PC-9 (cell line): ENCODE measurements at regions not wholly inside any gene's neighbourhood (a gene's known extent, or its start where the extent isn't known, plus 50 kb on each side); places are given as distances from the start of the nearest gene placed in this dataset.

ENCODE experiments used
- BruUV-seq: library from RNA; stranded (reverse); fragments of 400-500 nt; replicated peaks from 2 replicates; lab custom pipeline; 2021; lab: Mats Ljungman, UMichigan
- CTCF ChIA-PET: fragments of 300-600 bp; sonication (Branson Sonifier 250); formaldehyde crosslinking; loops from one replicate; lab custom pipeline; 2022; ENCODE audit warnings: antibody characterized with exemption; lab: Charles Lee
- POLR2A ChIA-PET: fragments of 300-600 bp; sonication (Branson Sonifier 250); formaldehyde crosslinking; loops from one replicate; lab custom pipeline; 2022; ENCODE audit warnings: antibody characterized with exemption; ENCODE audit not compliant: unreplicated experiment; lab: Charles Lee
- DNase-seq, 2 experiments: peaks; one replicate each; pipeline versions ENCODE4 v3.0.0 to v3.0.0-alpha.2; 2015 to 2022; ENCODE audit warnings: mixed read lengths in 1 of 2
- H2AFZ ChIP-seq: fragments of 200-600 bp; sonication (generic); 2 replicates; pipeline ENCODE4 v1.8.1; 2017; ENCODE audit warnings: antibody characterized with exemption
- H3F3A ChIP-seq: fragments of 200-600 bp; sonication (generic); 2 replicates; pipeline ENCODE4 v1.8.1; 2017; ENCODE audit warnings: antibody characterized with exemption, mild to moderate bottlenecking, low read depth; ENCODE audit not compliant: insufficient read depth
- H3K27ac ChIP-seq: fragments of 200-600 bp; sonication (generic); 2 replicates; pipeline ENCODE4 v1.6.1; 2016; ENCODE audit warnings: mixed run types
- H3K27me3 ChIP-seq: fragments of 200-600 bp; sonication (generic); 2 replicates; pipeline ENCODE4 v1.6.1; 2016; ENCODE audit warnings: low read depth, mixed run types; ENCODE audit not compliant: insufficient read depth
- H3K36me3 ChIP-seq: fragments of 200-600 bp; sonication (generic); 2 replicates; pipeline ENCODE4 v1.6.1; 2016; ENCODE audit warnings: low read depth, mixed run types
- H3K4me1 ChIP-seq: fragments of 200-600 bp; sonication (generic); replicated peaks from 2 replicates; pipeline ENCODE4 v1.6.1; 2016; ENCODE audit warnings: mixed run types; ENCODE audit not compliant: insufficient read depth
- H3K4me2 ChIP-seq: fragments of 200-600 bp; sonication (generic); 2 replicates; pipeline ENCODE4 v1.6.1; 2017; ENCODE audit warnings: mixed run types
- H3K4me3 ChIP-seq: fragments of 200-600 bp; sonication (generic); 2 replicates; pipeline ENCODE4 v1.6.1; 2016; ENCODE audit warnings: mixed run types
- H3K79me2 ChIP-seq: fragments of 200-600 bp; sonication (generic); 2 replicates; pipeline ENCODE4 v1.6.1; 2017; ENCODE audit warnings: low read depth, mixed run types
- H3K9me2 ChIP-seq: fragments of 200-600 bp; sonication (generic); 2 replicates; pipeline ENCODE4 v1.8.1; 2017; ENCODE audit warnings: mild to moderate bottlenecking; ENCODE audit not compliant: insufficient read depth
- H3K9me3 ChIP-seq: fragments of 200-600 bp; sonication (generic); 2 replicates; pipeline ENCODE4 v1.8.1; 2016; ENCODE audit warnings: low read depth; ENCODE audit not compliant: insufficient read depth
- H4K20me1 ChIP-seq: fragments of 200-600 bp; sonication (generic); 2 replicates; pipeline ENCODE4 v1.8.1; 2017; ENCODE audit not compliant: insufficient read depth
- CTCF ChIP-seq: fragments of 200-600 bp; sonication (generic); conservative IDR thresholded peaks from 2 replicates; pipeline ENCODE4 v1.6.1; 2017; ENCODE audit warnings: mixed run types, antibody characterized with exemption, mild to moderate bottlenecking, moderate library complexity
- EZH2 ChIP-seq: fragments of 200-600 bp; sonication (generic); IDR thresholded peaks from 2 replicates; pipeline ENCODE4 v1.8.0; 2017; ENCODE audit warnings: antibody characterized with exemption, low read depth
- intact Hi-C: fragments of 100-400 bp; cut with micrococcal nuclease; formaldehyde crosslinking; loops from one replicate; pipeline ENCODE4 v1.10.0; 2022; ENCODE audit not compliant: unreplicated experiment

DNA sequence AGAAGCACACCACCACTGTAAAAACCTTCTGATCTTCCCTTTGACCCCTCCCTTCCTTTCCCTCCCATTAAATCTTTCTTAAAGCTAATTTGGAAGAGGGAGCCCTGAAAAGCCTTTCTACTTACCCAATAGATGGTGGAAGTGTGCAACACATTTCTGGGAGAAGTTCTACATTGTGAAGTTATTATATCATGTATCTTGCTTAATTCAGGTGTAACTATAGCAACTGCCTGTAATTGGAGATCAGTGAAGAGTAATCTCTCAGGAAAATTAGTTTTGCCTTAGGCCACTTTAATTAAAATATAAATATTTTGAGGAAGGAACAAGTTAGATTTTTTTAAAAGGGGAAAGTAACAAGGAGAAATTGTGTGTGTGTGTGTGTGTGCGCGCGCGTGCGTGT is 266.0 kb downstream of the SH3BP4 start:
- Histone ChIP-seq H3K9me2 (no peaks in the 10 kb centered on the region), H3F3A (no peaks in the 10 kb centered on the region), H3K4me3 (no peak overlapping the region), H3K4me1 (peaks cover 14% of the 10 kb centered on the region), H3K4me2 (no peak overlapping the region), H3K9me3 (no peaks in the 10 kb centered on the region), H3K79me2 (no peaks in the 10 kb centered on the region), H2AFZ (no peak overlapping the region), H3K36me3 (no peaks in the 10 kb centered on the region), H3K27ac (no peak overlapping the region), H3K27me3 (no peaks in the 10 kb centered on the region), H4K20me1 (no peaks in the 10 kb centered on the region)
- POLR2A ChIA-PET, result no interaction called here
- intact Hi-C loops, result no loop called here
- TF ChIP-seq CTCF (no peak), EZH2 (no peak)
- DNase-seq, result peak in 1 of 2 experiments; percentile 65
- CTCF ChIA-PET, result no interaction called here
- no TSS peak for BruUV-seq

GRCh38 chr2:235218486-235218907 is 266.7 kb downstream of the SH3BP4 start:
- Histone ChIP-seq H3K79me2 (no peaks in the 10 kb centered on the region), H3K36me3 (no peaks in the 10 kb centered on the region)
- CTCF ChIA-PET, result no interaction called here

GRCh38 chr2:235219048-235219447 is 267.2 kb downstream of the SH3BP4 start:
- H3F3A ChIP-seq, result no peaks in the 10 kb centered on the region
- H3K9me3 ChIP-seq, result no peaks in the 10 kb centered on the region
- no peaks in the 10 kb centered on the region for H3K36me3 ChIP-seq
- no TSS peak for BruUV-seq
- peaks cover 19% of the 10 kb centered on the region for H3K4me1 ChIP-seq
- CTCF ChIA-PET, result no interaction called here
- no peaks in the 10 kb centered on the region for H3K79me2 ChIP-seq
- H2AFZ ChIP-seq, result no peak overlapping the region
- intact Hi-C loops, result no loop called here
- POLR2A ChIA-PET, result no interaction called here
- no peaks in the 10 kb centered on the region for H3K9me2 ChIP-seq
- no peak for DNase-seq
- TF ChIP-seq EZH2, result no peak
- TF ChIP-seq CTCF, result no peak
- H3K27ac ChIP-seq, result no peak overlapping the region
- no peak overlapping the region for H3K4me2 ChIP-seq
- H4K20me1 ChIP-seq, result no peaks in the 10 kb centered on the region
- no peaks in the 10 kb centered on the region for H3K27me3 ChIP-seq
- H3K4me3 ChIP-seq, result no peak overlapping the region

More at GRCh38 chr2:235218486-235218907, 266.7 kb downstream of the SH3BP4 start:
- Histone ChIP-seq H3K27ac (no peak overlapping the region), H3K4me1 (peaks cover 19% of the 10 kb centered on the region), H3K4me2 (no peak overlapping the region), H3K4me3 (no peak overlapping the region), H3K27me3 (no peaks in the 10 kb centered on the region), H3F3A (no peaks in the 10 kb centered on the region), H4K20me1 (no peaks in the 10 kb centered on the region), H3K9me2 (no peaks in the 10 kb centered on the region), H2AFZ (no peak overlapping the region), H3K9me3 (no peaks in the 10 kb centered on the region)
- intact Hi-C loops, result no loop called here
- no peak for DNase-seq
- no TSS peak for BruUV-seq
- POLR2A ChIA-PET, result no interaction called here
- TF ChIP-seq CTCF (no peak), EZH2 (no peak)
